ENCODE measurements at regions not wholly inside any gene's neighbourhood (a gene's known extent, or its start where the extent isn't known, plus 50 kb on each side); places are given as distances from the start of the nearest gene placed in this dataset.

DNA sequence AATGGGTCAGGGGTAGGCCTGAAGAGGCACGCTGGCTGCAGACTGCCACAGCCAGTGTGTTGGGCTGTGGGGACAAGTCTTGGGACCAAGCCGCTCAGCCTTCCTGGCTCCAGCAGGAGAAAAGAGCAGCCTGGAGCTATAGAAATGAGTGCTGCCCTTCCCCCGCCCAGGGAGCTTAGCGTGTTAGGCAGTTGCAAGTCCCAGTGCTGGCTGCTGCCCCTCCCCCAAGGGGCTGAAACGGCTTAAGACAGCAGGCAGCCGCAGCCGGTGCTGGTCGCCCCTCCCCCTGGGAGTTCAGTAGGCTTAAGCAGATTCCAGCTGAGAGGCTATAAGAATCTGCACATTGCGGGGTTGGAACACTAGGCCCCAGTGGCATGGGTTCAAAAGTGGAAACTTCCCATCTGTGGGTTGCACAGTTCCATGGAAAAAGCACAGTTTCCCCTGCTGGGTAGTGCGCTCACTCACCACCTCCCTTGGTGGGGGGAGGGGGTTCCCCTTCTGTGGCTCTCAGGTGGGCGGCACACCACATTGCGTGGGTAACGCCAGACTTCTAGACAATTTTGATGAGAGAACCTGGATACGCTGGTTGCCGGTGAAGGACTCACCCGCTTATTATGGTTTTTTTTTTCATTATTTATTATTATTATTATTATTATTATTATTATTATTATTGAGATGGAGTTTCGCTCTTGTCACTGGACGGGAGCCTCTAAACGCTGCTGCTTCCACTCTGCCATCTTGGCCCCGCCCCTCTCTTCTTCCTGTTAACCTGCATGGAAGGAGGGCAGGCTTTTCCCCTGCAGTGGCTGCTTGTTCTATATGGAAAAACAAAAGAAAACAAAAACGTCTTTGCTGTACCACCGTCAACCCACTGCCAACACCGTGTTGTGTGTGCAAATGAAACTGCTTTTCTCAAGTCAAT lies 151.1 kb downstream of the CXCL12 start:
- Histone ChIP-seq H3K9me3 (peaks cover 0 to 1% of the 10 kb centered on the region in 2 donors), H3K36me3 (no peaks in the 10 kb centered on the region), H3K4me1 (no peaks in the 10 kb centered on the region), H3K27ac (no peak overlapping the region), H3K4me3 (no peak overlapping the region), H3K27me3 (peaks cover 0 to 5% of the 10 kb centered on the region in 2 donors)
- TF ChIP-seq, protein P1, sequence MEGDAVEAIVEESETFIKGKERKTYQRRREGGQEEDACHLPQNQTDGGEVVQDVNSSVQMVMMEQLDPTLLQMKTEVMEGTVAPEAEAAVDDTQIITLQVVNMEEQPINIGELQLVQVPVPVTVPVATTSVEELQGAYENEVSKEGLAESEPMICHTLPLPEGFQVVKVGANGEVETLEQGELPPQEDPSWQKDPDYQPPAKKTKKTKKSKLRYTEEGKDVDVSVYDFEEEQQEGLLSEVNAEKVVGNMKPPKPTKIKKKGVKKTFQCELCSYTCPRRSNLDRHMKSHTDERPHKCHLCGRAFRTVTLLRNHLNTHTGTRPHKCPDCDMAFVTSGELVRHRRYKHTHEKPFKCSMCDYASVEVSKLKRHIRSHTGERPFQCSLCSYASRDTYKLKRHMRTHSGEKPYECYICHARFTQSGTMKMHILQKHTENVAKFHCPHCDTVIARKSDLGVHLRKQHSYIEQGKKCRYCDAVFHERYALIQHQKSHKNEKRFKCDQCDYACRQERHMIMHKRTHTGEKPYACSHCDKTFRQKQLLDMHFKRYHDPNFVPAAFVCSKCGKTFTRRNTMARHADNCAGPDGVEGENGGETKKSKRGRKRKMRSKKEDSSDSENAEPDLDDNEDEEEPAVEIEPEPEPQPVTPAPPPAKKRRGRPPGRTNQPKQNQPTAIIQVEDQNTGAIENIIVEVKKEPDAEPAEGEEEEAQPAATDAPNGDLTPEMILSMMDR (IDR thresholded peaks at IDR 0.05), result no peak
- intact Hi-C loops (cut with DNase I), result no loop called here
- ATAC-seq, result peak; percentile 12
- peak; percentile 57 to 93 (median 66) for DNase-seq

DNA sequence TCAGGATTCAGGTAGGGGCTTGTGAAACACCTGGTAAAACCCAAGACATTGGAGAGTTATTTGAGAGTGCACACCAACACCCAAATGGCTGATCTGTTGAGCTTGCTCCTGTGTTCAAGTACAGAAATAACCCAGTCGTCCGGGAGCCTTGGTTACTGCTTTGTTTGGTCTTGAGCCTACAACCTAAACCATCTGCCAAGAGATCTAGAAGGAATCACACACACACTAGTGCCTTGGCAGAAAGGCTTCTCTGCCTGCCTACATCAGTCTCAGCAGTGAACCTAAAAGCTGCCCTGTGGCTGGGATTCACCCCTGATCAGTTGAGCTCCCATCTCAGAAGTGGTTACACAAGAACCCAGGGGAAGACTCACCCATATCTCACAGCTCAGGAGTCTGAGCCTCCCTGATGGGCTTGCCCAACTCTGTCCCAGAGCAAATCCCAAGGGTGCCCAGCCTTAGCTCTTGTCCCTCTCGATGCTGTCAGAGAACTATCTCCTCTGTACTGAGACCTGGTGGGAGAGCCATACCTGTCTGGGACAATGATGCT lies 167.6 kb downstream of the CXCL12 start:
- no peak for ATAC-seq
- H3K9me3 ChIP-seq, result peaks cover 0 to 9% of the 10 kb centered on the region in 2 donors
- H3K4me1 ChIP-seq, result no peaks in the 10 kb centered on the region
- no peak overlapping the region for H3K27ac ChIP-seq
- TF ChIP-seq, protein P1 (IDR thresholded peaks at IDR 0.05), result no peak
- no peaks in the 10 kb centered on the region for H3K27me3 ChIP-seq
- no peak overlapping the region for H3K4me3 ChIP-seq
- no peak for DNase-seq
- intact Hi-C loops (cut with DNase I), result no loop called here
- no peaks in the 10 kb centered on the region for H3K36me3 ChIP-seq

- no peaks in the 10 kb centered on the region for H3K27me3 ChIP-seq
- no peak overlapping the region for H3K4me3 ChIP-seq
- peaks cover 0 to 9% of the 10 kb centered on the region in 2 donors for H3K9me3 ChIP-seq
- H3K36me3 ChIP-seq, result no peaks in the 10 kb centered on the region
- DNase-seq (no peak), ATAC-seq (no peak)
- intact Hi-C loops (cut with DNase I), result no loop called here
- TF ChIP-seq, protein P1 (IDR thresholded peaks at IDR 0.05), result no peak
- H3K4me1 ChIP-seq, result no peaks in the 10 kb centered on the region
- no peak overlapping the region for H3K27ac ChIP-seq
Measured at GRCh38 chr10:44216073-44216472, 168.8 kb downstream of the CXCL12 start.

DNA sequence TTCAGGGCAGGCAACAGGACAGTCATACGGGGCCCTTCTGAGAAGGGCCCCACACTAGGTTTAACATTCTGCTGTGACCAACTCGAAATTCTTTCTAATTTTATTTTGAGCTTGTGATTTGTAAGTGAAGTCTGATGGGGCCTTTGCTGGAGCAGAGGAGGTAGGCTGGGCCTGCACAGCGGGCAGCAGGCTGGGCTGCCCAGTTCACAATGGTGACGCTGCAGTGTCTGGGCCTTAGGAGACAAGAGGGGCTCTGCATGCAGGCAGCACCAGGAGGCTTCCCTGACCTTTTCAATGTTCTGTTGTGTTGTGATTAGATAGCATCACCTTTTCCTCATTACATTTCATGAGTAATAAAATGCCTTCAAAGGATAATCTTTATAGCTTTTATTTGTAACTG lies 175.1 kb downstream of the CXCL12 start:
- Histone ChIP-seq H3K9me3 (peaks cover 0 to 1% of the 10 kb centered on the region in 2 donors), H3K4me3 (no peak overlapping the region), H3K27me3 (no peaks in the 10 kb centered on the region), H3K4me1 (no peaks in the 10 kb centered on the region), H3K27ac (no peak overlapping the region), H3K36me3 (no peaks in the 10 kb centered on the region)
- DNase-seq, result no peak
- intact Hi-C loops (cut with DNase I), result no loop called here
- ATAC-seq, result no peak
- TF ChIP-seq, protein P1 (IDR thresholded peaks at IDR 0.05), result no peak

GRCh38 chr10:44207160-44207559 lies 177.7 kb downstream of the CXCL12 start:
- no peaks in the 10 kb centered on the region for H3K27me3 ChIP-seq
- TF ChIP-seq, protein P1 (IDR thresholded peaks at IDR 0.05), result no peak
- intact Hi-C loops (cut with DNase I), result no loop called here
- ATAC-seq (no peak), DNase-seq (no peak)
- no peak overlapping the region for H3K4me3 ChIP-seq
- H3K4me1 ChIP-seq, result no peaks in the 10 kb centered on the region
- H3K36me3 ChIP-seq, result no peaks in the 10 kb centered on the region
- H3K9me3 ChIP-seq, result peaks cover 0 to 5% of the 10 kb centered on the region in 2 donors
- no peak overlapping the region for H3K27ac ChIP-seq
